GM21619 (cell line): ENCODE measurements at regions not wholly inside any gene's neighbourhood (a gene's known extent, or its start where the extent isn't known, plus 50 kb on each side); places are given as distances from the start of the nearest gene placed in this dataset.

ENCODE experiments used
- ATAC-seq: cut with Tn5 transposase; IDR thresholded peaks from one replicate; pipeline ENCODE4 v1.9.1; 2021; ENCODE audit not compliant: unreplicated experiment

GRCh38 chr5:174398171-174398570 lies 326.2 kb upstream of the MSX2 start:
- ATAC-seq, result no peak

- ATAC-seq, result no peak
Measured at GRCh38 chr5:174399411-174399810, 325.0 kb upstream of the MSX2 start.

GRCh38 chr5:174400461-174400860 lies 323.9 kb upstream of the MSX2 start:
- ATAC-seq, result no peak

GRCh38 chr5:174401793-174402192 lies 322.6 kb upstream of the MSX2 start:
- ATAC-seq, result no peak

- ATAC-seq, result no peak
Measured at GRCh38 chr5:174402222-174402812, 322.1 kb upstream of the MSX2 start.

GRCh38 chr5:174404848-174405247 lies 319.5 kb upstream of the MSX2 start:
- no peak for ATAC-seq

- ATAC-seq, result no peak
Measured at GRCh38 chr5:174409070-174409469, 315.3 kb upstream of the MSX2 start.

GRCh38 chr5:174409971-174410370 lies 314.4 kb upstream of the MSX2 start:
- ATAC-seq, result no peak

- ATAC-seq, result no peak
Measured at GRCh38 chr5:174410716-174411478, 313.5 kb upstream of the MSX2 start.

GRCh38 chr5:174411479-174411819 lies 312.9 kb upstream of the MSX2 start:
- no peak for ATAC-seq

GRCh38 chr5:174412374-174412773 lies 312.0 kb upstream of the MSX2 start:
- ATAC-seq, result no peak

- ATAC-seq, result no peak
Measured at GRCh38 chr5:174412941-174413340, 311.4 kb upstream of the MSX2 start.

GRCh38 chr5:174413567-174414314 lies 310.6 kb upstream of the MSX2 start:
- ATAC-seq, result no peak

- ATAC-seq, result no peak
Measured at GRCh38 chr5:174414315-174414710, 310.1 kb upstream of the MSX2 start.

- peak; percentile 15 for ATAC-seq
Measured at GRCh38 chr5:174418809-174419539, 305.4 kb upstream of the MSX2 start.

GRCh38 chr5:174419540-174420132 lies 304.7 kb upstream of the MSX2 start:
- peak; percentile 90 for ATAC-seq

- no peak for ATAC-seq
Measured at GRCh38 chr5:174420651-174421407, 303.6 kb upstream of the MSX2 start.

- ATAC-seq, result no peak
Measured at GRCh38 chr5:174421408-174421805, 303.0 kb upstream of the MSX2 start.

GRCh38 chr5:174423558-174423957 lies 300.8 kb upstream of the MSX2 start:
- ATAC-seq, result no peak
